GM12875 (cell line): ENCODE measurements at regions not wholly inside any gene's neighbourhood (a gene's known extent, or its start where the extent isn't known, plus 50 kb on each side); places are given as distances from the start of the nearest gene placed in this dataset.
"Not testable (repeated sequence)": the region's sequence is repeated elsewhere in the genome, so short reads cannot be mapped to it uniquely, and the experiment has no call there.

ENCODE experiments used
- H3K4me3 ChIP-seq: one replicate; pipeline ENCODE4 v1.5.1; 2011; ENCODE audit warnings: low read depth, low read length, control low read depth
- TF ChIP-seq, protein P1 (sequence below): IDR thresholded peaks from 2 replicates; pipeline ENCODE4 v1.5.1; 2011; ENCODE audit warnings: low read depth, mild to moderate bottlenecking, control low read depth, inconsistent platforms, low read length, moderate library complexity, borderline replicate concordance; ENCODE audit not compliant: insufficient read depth

DNA sequence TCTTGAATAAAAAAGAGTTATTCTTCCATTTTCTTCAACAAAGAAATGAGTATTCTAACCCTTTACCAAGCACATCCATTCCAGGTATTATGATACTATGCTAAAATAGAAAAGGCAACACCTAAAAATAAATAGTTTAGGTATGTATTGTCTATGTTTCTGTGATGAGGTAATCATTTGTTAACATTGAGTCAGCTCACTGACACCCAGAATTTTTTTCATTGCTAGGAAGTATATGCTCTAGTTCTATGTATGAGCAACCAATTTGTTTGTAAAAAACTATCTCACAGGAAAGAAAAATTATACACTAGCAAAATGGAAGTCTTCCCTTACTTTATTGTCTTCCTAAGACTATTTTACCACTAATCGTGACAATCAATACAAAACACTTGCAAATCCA, 615.6 kb upstream of the GRIN3A start:
- TF ChIP-seq, protein P1, sequence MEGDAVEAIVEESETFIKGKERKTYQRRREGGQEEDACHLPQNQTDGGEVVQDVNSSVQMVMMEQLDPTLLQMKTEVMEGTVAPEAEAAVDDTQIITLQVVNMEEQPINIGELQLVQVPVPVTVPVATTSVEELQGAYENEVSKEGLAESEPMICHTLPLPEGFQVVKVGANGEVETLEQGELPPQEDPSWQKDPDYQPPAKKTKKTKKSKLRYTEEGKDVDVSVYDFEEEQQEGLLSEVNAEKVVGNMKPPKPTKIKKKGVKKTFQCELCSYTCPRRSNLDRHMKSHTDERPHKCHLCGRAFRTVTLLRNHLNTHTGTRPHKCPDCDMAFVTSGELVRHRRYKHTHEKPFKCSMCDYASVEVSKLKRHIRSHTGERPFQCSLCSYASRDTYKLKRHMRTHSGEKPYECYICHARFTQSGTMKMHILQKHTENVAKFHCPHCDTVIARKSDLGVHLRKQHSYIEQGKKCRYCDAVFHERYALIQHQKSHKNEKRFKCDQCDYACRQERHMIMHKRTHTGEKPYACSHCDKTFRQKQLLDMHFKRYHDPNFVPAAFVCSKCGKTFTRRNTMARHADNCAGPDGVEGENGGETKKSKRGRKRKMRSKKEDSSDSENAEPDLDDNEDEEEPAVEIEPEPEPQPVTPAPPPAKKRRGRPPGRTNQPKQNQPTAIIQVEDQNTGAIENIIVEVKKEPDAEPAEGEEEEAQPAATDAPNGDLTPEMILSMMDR: no peak
- no peak overlapping the region for H3K4me3 ChIP-seq

DNA sequence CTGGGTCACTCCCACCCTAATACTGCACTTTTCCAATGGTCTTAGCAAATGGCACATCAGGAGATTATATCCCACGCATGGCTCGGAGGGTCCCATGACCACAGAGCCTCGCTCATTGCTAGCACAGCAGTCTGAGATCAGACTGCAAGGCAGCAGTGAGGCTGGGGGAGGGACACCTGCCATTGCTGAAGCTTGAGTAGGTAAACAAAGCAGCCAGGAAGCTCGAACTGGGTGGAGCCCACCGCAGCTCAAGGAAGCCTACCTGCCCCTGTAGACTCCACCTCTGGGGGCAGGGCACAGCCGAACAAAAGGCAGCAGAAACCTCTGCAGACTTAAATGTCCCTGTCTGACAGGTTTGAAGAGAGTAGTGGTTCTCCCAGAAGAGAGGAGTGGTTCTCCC, 599.0 kb upstream of the GRIN3A start:
- not testable (repeated sequence) for H3K4me3 ChIP-seq

DNA sequence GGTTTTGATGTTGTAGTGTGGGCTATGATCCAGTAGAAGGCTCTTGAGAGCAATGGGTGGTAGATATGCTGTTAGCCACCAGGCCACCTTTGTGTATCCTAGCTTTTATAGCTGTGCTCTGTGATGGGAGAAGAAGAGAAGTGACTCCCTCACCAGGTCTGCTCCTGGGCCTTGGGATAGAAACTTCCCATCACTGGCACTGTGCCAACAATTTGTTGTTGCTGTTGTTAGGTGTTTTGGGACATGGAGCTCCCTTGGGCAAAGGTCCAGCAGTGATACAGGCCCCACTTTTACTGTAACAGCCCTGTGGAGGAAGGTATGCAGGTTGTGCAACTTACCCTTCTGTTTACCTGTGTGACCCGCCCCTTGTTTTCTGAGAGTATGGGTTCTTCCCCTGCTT, 570.9 kb upstream of the GRIN3A start:
- TF ChIP-seq, protein P1: no peak

DNA sequence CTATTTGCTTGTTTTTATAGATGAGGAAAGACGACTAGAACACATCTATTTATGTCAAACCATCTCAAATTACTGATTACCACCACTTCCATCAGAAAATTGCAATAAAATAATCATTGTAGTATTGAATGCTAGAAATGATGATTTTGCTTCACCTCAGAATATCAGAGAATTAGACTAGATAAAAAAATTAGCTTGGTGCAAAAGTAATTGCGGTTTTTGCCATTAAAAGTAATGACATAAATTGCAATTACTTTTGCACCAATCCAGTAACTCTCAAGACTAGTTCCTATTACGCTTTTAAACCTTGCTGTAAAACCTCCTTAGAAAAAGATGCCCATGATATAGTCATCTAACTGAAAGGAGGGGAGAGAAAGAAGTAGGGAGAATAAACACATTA, 556.7 kb upstream of the GRIN3A start:
- H3K4me3 ChIP-seq: no peak overlapping the region
- TF ChIP-seq, protein P1: no peak

More for the DNA sequence above, 570.9 kb upstream of the GRIN3A start:
- H3K4me3 ChIP-seq: no peak overlapping the region

DNA sequence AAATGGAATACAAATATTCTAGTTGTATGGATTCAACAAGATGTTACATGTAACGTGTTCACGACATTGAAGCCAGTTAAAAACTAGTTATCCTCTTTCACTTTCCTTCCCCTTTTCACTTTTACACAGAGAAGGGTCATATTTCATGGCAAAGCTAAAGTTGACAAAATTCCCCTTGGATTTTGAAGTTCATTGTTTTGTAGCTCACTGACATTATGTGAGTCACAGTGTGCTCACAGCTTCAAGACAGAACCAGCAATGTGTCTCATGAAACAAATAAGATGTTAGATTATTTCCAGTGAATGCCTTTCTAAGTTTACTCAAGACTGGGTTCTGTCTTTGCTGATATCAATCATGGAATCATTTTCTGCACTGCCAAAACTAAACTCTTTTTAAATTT, 535.5 kb upstream of the GRIN3A start:
- TF ChIP-seq, protein P1: no peak
- no peak overlapping the region for H3K4me3 ChIP-seq

DNA sequence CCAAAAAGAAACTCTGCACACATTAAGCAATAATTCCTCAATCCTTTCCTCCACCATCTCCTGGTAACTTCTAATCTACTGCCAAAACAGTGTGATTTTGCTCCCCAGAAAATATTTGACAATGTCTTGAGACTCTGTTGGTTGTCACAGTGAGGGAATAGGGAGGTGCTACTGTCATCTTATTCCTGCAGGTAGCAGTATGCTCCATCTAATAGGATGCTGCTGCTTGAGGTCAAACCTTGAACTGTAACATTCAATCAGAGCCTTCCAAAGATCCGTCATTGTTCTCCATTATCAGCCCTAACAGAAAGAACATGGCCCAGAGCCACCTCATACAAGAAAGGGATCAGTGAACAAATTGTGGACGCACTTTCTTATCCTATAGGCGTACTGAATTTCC, 514.7 kb upstream of the GRIN3A start:
- TF ChIP-seq, protein P1: no peak
- no peak overlapping the region for H3K4me3 ChIP-seq

DNA sequence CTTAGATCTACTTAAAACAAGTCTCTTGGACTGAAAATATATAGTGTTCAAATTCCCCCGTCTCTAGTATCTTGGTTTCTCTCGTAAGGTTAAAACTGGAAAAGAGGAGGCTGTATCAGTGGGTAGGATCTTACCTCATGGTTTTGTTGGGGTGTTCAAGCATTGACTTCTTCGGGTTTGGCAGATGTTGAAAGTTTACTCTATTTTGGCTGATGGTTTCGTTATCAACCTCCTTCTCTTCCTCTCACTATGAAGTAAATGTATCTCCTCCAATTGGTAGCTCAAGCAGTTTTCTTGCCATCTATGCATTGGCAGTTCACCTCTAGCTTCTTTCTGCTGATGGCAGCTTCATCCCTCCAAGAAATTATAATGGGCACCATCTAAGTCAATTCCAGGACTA, 506.5 kb upstream of the GRIN3A start:
- H3K4me3 ChIP-seq: no peak overlapping the region
- TF ChIP-seq, protein P1: no peak

DNA sequence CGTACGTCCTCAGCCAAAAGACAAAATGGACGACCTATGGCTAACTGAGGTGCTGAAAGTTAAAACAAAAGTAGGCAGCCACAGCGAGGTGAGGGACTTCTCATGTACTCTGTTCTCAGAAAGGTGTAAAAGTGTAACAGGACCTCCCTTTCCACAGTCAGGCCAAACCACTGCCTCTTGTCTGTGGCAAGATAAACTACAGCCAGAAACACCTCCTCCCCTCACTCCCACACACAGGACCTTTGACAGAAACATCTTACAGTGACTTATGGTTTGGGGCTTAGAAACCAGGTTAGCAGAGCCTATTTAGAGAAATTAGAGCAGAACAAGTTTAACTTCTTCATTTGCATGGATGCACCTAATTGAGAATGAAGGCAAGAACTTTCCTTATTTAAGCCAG, 499.1 kb upstream of the GRIN3A start:
- TF ChIP-seq, protein P1: no peak
- no peak overlapping the region for H3K4me3 ChIP-seq
